GM12892 (cell line): ENCODE measurements at regions not wholly inside any gene's neighbourhood (a gene's known extent, or its start where the extent isn't known, plus 50 kb on each side); places are given as distances from the start of the nearest gene placed in this dataset.

Experiments used
- POLR2A ChIP-seq: IDR thresholded peaks from 2 replicates; pipeline ENCODE4 v1.6.1; 2011; ENCODE audit warnings: low read depth, low read length, control low read depth
- POLR2AphosphoS5 ChIP-seq: IDR thresholded peaks from 2 replicates; pipeline ENCODE4 v1.6.1; 2011; ENCODE audit warnings: low read depth, low read length, control low read depth
- TAF1 ChIP-seq: IDR thresholded peaks from 2 replicates; pipeline ENCODE4 v1.6.1; 2011; ENCODE audit warnings: low read depth, mild to moderate bottlenecking, control low read depth, low read length, borderline replicate concordance

DNA sequence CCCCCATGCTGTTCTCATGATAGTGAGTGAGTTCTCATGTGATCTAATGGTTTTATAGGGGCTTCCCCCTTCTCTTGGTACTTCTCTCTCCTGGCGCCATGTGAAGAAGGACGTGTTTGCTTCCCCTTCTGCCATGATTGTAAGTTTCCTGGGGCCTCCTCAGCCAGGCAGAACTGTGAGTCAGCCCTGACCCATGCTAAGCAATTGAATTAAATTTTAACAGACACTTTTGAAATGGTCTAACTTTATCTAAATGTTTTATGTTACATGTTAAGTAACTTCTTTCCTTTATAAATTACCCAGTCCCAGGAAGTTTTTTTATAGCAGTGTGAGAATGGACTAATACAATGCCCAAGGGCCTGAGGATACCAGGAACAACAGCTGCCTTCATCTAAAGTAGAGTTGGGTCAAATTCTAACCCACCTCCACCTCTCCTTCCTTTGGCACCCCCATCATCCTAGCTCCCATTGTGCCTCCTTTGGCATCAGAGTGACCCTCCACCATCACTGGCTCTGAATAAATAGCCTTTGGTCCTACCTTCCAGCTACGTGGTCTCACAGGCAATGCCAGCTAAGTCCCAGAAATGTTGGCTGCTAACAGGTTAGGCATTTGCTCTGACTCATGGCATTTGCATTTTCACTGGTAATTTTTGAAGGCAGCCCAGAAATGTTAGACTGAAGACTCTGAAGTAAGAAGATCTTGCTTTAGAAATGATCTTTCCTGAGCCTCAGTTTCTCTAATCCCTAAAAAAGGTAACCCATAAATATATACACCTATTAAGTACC, 182.1 kb downstream of the MOSPD2 start:
- no peak for TF ChIP-seq POLR2AphosphoS5
- no peak for TF ChIP-seq POLR2A
- no peak for TF ChIP-seq TAF1
